IMR-90 (cell line): ENCODE measurements at regions not wholly inside any gene's neighbourhood (a gene's known extent, or its start where the extent isn't known, plus 50 kb on each side); places are given as distances from the start of the nearest gene placed in this dataset.

Experiments used
- ATAC-seq: fragments of 200-7000 bp; cut with Tn5 transposase; 2 replicates; pipeline ENCODE4 v1.9.1; 2020; ENCODE audit warnings: low read depth, mild to moderate bottlenecking, moderate library complexity
- BruUV-seq: library from RNA; stranded (reverse); fragments of 400-500 nt; replicated peaks from 2 replicates; lab custom pipeline; 2021; lab: Mats Ljungman, UMichigan
- CTCF ChIA-PET: fragments of 300-600 bp; formaldehyde crosslinking; extraction: SDS; loops from one replicate; lab custom pipeline; 2021; ENCODE audit warnings: antibody characterized with exemption; lab: Yijun Ruan, JAX
- POLR2A ChIA-PET: fragments of 300-600 bp; sonication (Branson Sonifier 250); formaldehyde crosslinking; loops from one replicate; lab custom pipeline; 2022; ENCODE audit warnings: antibody characterized with exemption; ENCODE audit not compliant: unreplicated experiment; lab: Charles Lee
- DNase-seq: peaks from one replicate; pipeline ENCODE4 v3.0.0; 2013
- H2AFZ ChIP-seq: replicated peaks from 2 replicates; pipeline ENCODE3; 2013; ENCODE audit warnings: low read length, mild to moderate bottlenecking; ENCODE audit not compliant: poor library complexity
- H2AK5ac ChIP-seq: 2 replicates; pipeline ENCODE4 v1.6.1; 2013; ENCODE audit warnings: low read depth, low read length, inconsistent platforms
- H2AK9ac ChIP-seq: replicated peaks from 2 replicates; pipeline ENCODE3; 2013; ENCODE audit warnings: mild to moderate bottlenecking, low read depth, low read length, moderate library complexity; ENCODE audit not compliant: poor library complexity
- H2BK120ac ChIP-seq: 2 replicates; pipeline ENCODE4 v1.6.1; 2013; ENCODE audit warnings: low read depth, low read length, inconsistent platforms
- H2BK15ac ChIP-seq: 3 replicates; pipeline ENCODE4 v1.6.1; 2013; ENCODE audit warnings: low read depth, low read length, inconsistent platforms
- H2BK20ac ChIP-seq: 2 replicates; pipeline ENCODE4 v1.6.1; 2013; ENCODE audit warnings: low read depth, mild to moderate bottlenecking, inconsistent platforms, low read length, moderate library complexity
- H2BK5ac ChIP-seq: 2 replicates; pipeline ENCODE4 v1.6.1; 2013; ENCODE audit warnings: mild to moderate bottlenecking, low read depth, low read length, inconsistent platforms; ENCODE audit not compliant: poor library complexity, severe bottlenecking
- H3K14ac ChIP-seq: replicated peaks from 2 replicates; pipeline ENCODE4 v1.6.1; 2013; ENCODE audit warnings: low read depth, low read length, inconsistent platforms
- H3K18ac ChIP-seq: 2 replicates; pipeline ENCODE4 v1.6.1; 2013; ENCODE audit warnings: low read depth, low read length, control low read depth
- H3K23ac ChIP-seq: 2 replicates; pipeline ENCODE4 v1.6.1; 2013; ENCODE audit warnings: low read depth, low read length, inconsistent platforms
- H3K27ac ChIP-seq: 2 replicates; pipeline ENCODE4 v1.5.1; 2013; ENCODE audit warnings: mild to moderate bottlenecking, control low read depth, low read length; ENCODE audit not compliant: insufficient read depth
- H3K27me3 ChIP-seq: 2 replicates; pipeline ENCODE4 v1.6.1; 2013; ENCODE audit warnings: low read length; ENCODE audit not compliant: control insufficient read depth, insufficient read depth
- H3K36me3 ChIP-seq: 2 replicates; pipeline ENCODE4 v1.6.1; 2013; ENCODE audit warnings: low read length, mixed read lengths; ENCODE audit not compliant: control insufficient read depth, insufficient read depth
- H3K4ac ChIP-seq: 2 replicates; pipeline ENCODE4 v1.6.1; 2013; ENCODE audit warnings: low read depth, low read length, inconsistent platforms
- H3K4me1 ChIP-seq: 2 replicates; pipeline ENCODE4 v1.6.1; 2013; ENCODE audit warnings: low read length, mixed read lengths; ENCODE audit not compliant: control insufficient read depth, insufficient read depth
- H3K4me2 ChIP-seq: 2 replicates; pipeline ENCODE4 v1.6.1; 2013; ENCODE audit warnings: low read depth, mild to moderate bottlenecking, control low read depth, low read length, moderate library complexity
- H3K4me3 ChIP-seq: 2 replicates; pipeline ENCODE4 v1.5.1; 2013; ENCODE audit warnings: low read depth, mild to moderate bottlenecking, control low read depth, low read length, moderate library complexity; ENCODE audit not compliant: insufficient read depth
- H3K56ac ChIP-seq: 2 replicates; pipeline ENCODE4 v1.6.1; 2013; ENCODE audit warnings: low read length, inconsistent platforms; ENCODE audit not compliant: insufficient read depth; ENCODE audit errors: extremely low read depth
- H3K79me1 ChIP-seq, 2 experiments: 2 replicates each; pipeline ENCODE4 v1.6.1; 2013; ENCODE audit warnings: low read length in 2 of 2, inconsistent platforms in 1 of 2, low read depth in 1 of 2
- H3K9ac ChIP-seq: 2 replicates; pipeline ENCODE4 v1.6.1; 2013; ENCODE audit warnings: low read depth, low read length, control low read depth
- H3K9me1 ChIP-seq: 2 replicates; pipeline ENCODE4 v1.6.1; 2013; ENCODE audit warnings: low read length, inconsistent platforms; ENCODE audit not compliant: insufficient read depth
- H3K9me3 ChIP-seq: 2 replicates; pipeline ENCODE4 v1.6.1; 2013; ENCODE audit warnings: low read length; ENCODE audit not compliant: control insufficient read depth, insufficient read depth
- H4K20me1 ChIP-seq: 2 replicates; pipeline ENCODE4 v1.6.1; 2013; ENCODE audit warnings: low read length, inconsistent platforms; ENCODE audit not compliant: insufficient read depth
- H4K5ac ChIP-seq: 2 replicates; pipeline ENCODE4 v1.6.1; 2013; ENCODE audit warnings: mild to moderate bottlenecking, low read depth, low read length, control low read depth
- H4K8ac ChIP-seq, 2 experiments: 2 replicates each; pipeline ENCODE4 v1.6.1; 2013; ENCODE audit warnings: low read depth in 2 of 2, low read length in 2 of 2, control low read depth in 1 of 2, inconsistent platforms in 1 of 2
- H4K91ac ChIP-seq: 2 replicates; pipeline ENCODE4 v1.6.1; 2013; ENCODE audit warnings: low read depth, low read length, inconsistent platforms; ENCODE audit not compliant: insufficient read depth
- BHLHE40 ChIP-seq: fragments of 150-350 bp; IDR thresholded peaks from 2 replicates; pipeline ENCODE4 v1.6.1; 2016; ENCODE audit warnings: mild to moderate bottlenecking, low read depth, low read length
- CEBPB ChIP-seq: IDR thresholded peaks from 2 replicates; pipeline ENCODE4 v1.6.1; 2012; ENCODE audit warnings: low read depth, low read length, improper control_type of control experiment
- CHD1 ChIP-seq: IDR thresholded peaks from 2 replicates; pipeline ENCODE4 v1.6.1; 2012; ENCODE audit warnings: low read depth, low read length, improper control_type of control experiment
- MAZ ChIP-seq: IDR thresholded peaks from 2 replicates; pipeline ENCODE4 v1.6.1; 2012; ENCODE audit warnings: low read depth, mild to moderate bottlenecking, low read length, improper control_type of control experiment, moderate library complexity, borderline replicate concordance
- NFE2L2 ChIP-seq: fragments of 150-350 bp; IDR thresholded peaks from 2 replicates; pipeline ENCODE4 v1.6.1; 2016; ENCODE audit warnings: low read depth, mild to moderate bottlenecking, low read length
- POLR2A ChIP-seq: IDR thresholded peaks from 2 replicates; pipeline ENCODE4 v1.6.1; 2012; ENCODE audit warnings: mild to moderate bottlenecking, low read depth, low read length
- RCOR1 ChIP-seq: IDR thresholded peaks from 2 replicates; pipeline ENCODE4 v1.6.1; 2012; ENCODE audit warnings: mild to moderate bottlenecking, low read length, improper control_type of control experiment; ENCODE audit not compliant: insufficient replicate concordance
- WGBS, 2 experiments: methylation state at CpG; one replicate each; pipeline versions ENCODE4 v1.1.5 to v1.1.7; 2013; ENCODE audit warnings: missing lambda C conversion rate in 2 of 2; ENCODE audit not compliant: insufficient read length in 1 of 2; ENCODE audit errors: extremely low coverage in 2 of 2; 5-methylcytosine and 5-hydroxymethylcytosine counted together
- dilution Hi-C: fragments of 300-500 bp; cut with HindIII; formaldehyde crosslinking; loops from one replicate; pipeline ENCODE4 v1.14.3; 2018; ENCODE audit warnings: low sequenced_read_pairs; ENCODE audit not compliant: unreplicated experiment
- in situ Hi-C: fragments of 300-500 bp; cut with MboI; formaldehyde crosslinking; loops from 3 replicates; pipeline ENCODE4 v1.14.3; 2019; ENCODE audit warnings: low sequenced_read_pairs, inconsistent platforms, mixed read lengths
- intact Hi-C: fragments of 100-400 bp; cut with micrococcal nuclease; formaldehyde crosslinking; loops from 2 replicates; pipeline ENCODE4 v1.10.0; 2022
- TF ChIP-seq, protein P1 (sequence below): fragments of 150-350 bp; IDR thresholded peaks from 2 replicates; pipeline ENCODE4 v1.6.1; 2017; ENCODE audit warnings: mild to moderate bottlenecking, antibody characterized with exemption, low read length, low read depth
- TF ChIP-seq, protein P2 (sequence below): fragments of 150-350 bp; IDR thresholded peaks from 2 replicates; pipeline ENCODE4 v1.6.1; 2016; ENCODE audit warnings: low read depth, mild to moderate bottlenecking, low read length, moderate library complexity, borderline replicate concordance

GRCh38 chr3:194046531-194046930 lies 89.4 kb upstream of the HES1 start:
- H3K9ac ChIP-seq = no peak overlapping the region

More at GRCh38 chr3:194046531-194046930, 89.4 kb upstream of the HES1 start:
- dilution Hi-C loops (no loop called here), in situ Hi-C loops (no loop called here), intact Hi-C loops (no loop called here)
- Histone ChIP-seq H2BK15ac (no peak overlapping the region), H3K14ac (no peak overlapping the region), H3K36me3 (no peaks in the 10 kb centered on the region), H3K23ac (no peak overlapping the region), H3K4me1 (no peaks in the 10 kb centered on the region), H2BK120ac (no peak overlapping the region), H3K4me2 (no peak overlapping the region), H3K27ac (no peak overlapping the region), H3K9me1 (no peaks in the 10 kb centered on the region), H4K8ac (no peak overlapping the region), H3K56ac (no peak overlapping the region), H2BK5ac (no peak overlapping the region), H3K4me3 (no peak overlapping the region), H3K18ac (no peak overlapping the region), H4K5ac (no peak overlapping the region), H3K4ac (no peak overlapping the region), H4K20me1 (no peaks in the 10 kb centered on the region), H2BK20ac (no peak overlapping the region), H3K27me3 (peaks cover 8% of the 10 kb centered on the region), H2AK9ac (no peak overlapping the region), H2AFZ (no peak overlapping the region), H2AK5ac (no peak overlapping the region), H3K9me3 (peaks cover 12% of the 10 kb centered on the region), H4K91ac (no peak overlapping the region), H3K79me1 (no peaks in the 10 kb centered on the region)
- CTCF ChIA-PET = no interaction called here
- POLR2A ChIA-PET = no interaction called here
- no CpG with 5 or more reads among the region's 1 CpG for WGBS, 2 experiments
- BruUV-seq = no TSS peak
- no peak for TF ChIP-seq CHD1
- TF ChIP-seq, protein P1, sequence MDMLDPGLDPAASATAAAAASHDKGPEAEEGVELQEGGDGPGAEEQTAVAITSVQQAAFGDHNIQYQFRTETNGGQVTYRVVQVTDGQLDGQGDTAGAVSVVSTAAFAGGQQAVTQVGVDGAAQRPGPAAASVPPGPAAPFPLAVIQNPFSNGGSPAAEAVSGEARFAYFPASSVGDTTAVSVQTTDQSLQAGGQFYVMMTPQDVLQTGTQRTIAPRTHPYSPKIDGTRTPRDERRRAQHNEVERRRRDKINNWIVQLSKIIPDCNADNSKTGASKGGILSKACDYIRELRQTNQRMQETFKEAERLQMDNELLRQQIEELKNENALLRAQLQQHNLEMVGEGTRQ = no peak
- no peak for TF ChIP-seq POLR2A
- no peak for TF ChIP-seq MAZ
- TF ChIP-seq, protein P2, sequence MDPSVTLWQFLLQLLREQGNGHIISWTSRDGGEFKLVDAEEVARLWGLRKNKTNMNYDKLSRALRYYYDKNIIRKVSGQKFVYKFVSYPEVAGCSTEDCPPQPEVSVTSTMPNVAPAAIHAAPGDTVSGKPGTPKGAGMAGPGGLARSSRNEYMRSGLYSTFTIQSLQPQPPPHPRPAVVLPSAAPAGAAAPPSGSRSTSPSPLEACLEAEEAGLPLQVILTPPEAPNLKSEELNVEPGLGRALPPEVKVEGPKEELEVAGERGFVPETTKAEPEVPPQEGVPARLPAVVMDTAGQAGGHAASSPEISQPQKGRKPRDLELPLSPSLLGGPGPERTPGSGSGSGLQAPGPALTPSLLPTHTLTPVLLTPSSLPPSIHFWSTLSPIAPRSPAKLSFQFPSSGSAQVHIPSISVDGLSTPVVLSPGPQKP = no peak
- TF ChIP-seq RCOR1 = no peak
- no peak for TF ChIP-seq CEBPB
- no peak for TF ChIP-seq BHLHE40
- no peak for TF ChIP-seq NFE2L2
- DNase-seq (no peak), ATAC-seq (no peak)
